Lower leg skin (tissue), 3 donors: ENCODE measurements at regions not wholly inside any gene's neighbourhood (a gene's known extent, or its start where the extent isn't known, plus 50 kb on each side); places are given as distances from the start of the nearest gene placed in this dataset.

Experiments
- CTCF ChIP-seq, 3 donors: fragments of 450-650 bp; IDR thresholded peaks; one replicate each; pipeline ENCODE4 v1.5.1; 2016; ENCODE audit warnings: antibody characterized with exemption in 3 of 3, mild to moderate bottlenecking in 3 of 3, moderate library complexity in 2 of 3
- POLR2A ChIP-seq, 2 donors: fragments of 450-650 bp; IDR thresholded peaks; one replicate each; pipeline ENCODE4 v1.6.1; 2016 to 2017; ENCODE audit warnings: antibody characterized with exemption in 2 of 2, mild to moderate bottlenecking in 1 of 2, moderate library complexity in 1 of 2

DNA sequence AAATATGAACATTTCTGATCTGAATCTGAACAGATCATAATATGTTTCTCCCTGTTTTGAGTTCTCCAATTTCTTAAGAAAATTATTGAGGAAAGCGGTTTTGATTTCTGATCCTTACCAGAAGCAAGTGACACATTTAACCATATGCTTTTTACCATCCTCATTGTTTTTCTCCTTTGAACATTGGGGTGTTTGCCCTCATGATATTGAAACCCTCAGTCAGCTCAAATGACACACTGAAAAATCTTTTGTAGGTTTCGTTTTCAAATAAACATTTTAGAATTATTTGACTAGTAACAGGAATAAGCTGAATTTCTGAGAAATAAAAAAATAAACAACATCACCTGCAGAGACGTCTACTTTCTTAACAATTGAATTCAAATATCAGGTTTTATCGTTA lies 252.1 kb downstream of the DOK5 start:
- TF ChIP-seq POLR2A (IDR thresholded peaks at IDR 0.05) = no peak
- no peak for TF ChIP-seq CTCF (IDR thresholded peaks at IDR 0.05)
